ENCODE measurements at regions not wholly inside any gene's neighbourhood (a gene's known extent, or its start where the extent isn't known, plus 50 kb on each side); places are given as distances from the start of the nearest gene placed in this dataset.

DNA sequence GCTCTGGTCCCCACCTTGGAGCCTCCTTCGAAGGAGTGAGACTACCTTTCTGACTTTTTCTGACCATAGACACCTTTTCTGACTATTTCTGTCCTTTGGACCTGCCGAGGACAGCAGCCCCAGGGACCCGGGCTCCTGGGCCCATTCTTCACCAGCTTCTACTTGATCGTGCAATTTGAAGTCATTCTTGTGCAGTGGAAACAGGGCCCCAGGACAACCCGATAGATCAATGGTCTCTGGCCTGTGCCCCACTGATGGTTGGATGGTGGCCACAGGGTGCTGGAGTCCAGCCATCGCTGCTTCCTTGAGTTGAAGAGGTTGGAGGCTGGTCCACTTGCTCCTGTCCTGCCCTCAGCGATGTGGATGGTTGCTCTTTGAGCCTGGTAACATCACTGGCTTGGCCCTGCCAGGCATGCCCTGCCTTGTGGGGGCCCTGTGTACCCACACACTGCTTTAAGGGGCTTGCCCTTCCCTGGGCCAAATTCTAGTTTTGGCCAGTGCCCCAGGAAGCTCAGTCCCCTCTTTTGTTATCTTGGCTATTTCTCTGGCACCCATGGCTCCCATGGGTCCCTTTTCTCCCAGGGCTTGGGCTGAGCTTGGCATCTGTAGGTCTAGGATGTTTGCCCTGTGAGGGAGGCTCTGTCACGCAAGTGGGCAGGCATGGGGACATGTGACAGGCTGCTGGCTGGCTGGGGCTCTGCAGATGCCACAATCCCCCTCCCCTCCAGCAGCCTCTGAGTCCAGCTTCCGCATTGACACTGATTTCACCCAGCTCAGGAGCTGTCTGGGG is 375.6 kb upstream of the NUPR2 start:
- no peak for DNase-seq (ENCODE audit: low read depth, low spot score)
- Histone ChIP-seq H3K4me3 (ENCODE audit: insufficient read length, low read depth) (no peak overlapping the region), H3K4me1 (ENCODE audit: insufficient read depth, insufficient read length) (no peaks in the 10 kb centered on the region), H3K9ac (ENCODE audit: insufficient read length, low read depth) (no peak overlapping the region), H3K9me3 (ENCODE audit: insufficient read depth, low read length) (no peaks in the 10 kb centered on the region), H3K27me3 (ENCODE audit: insufficient read depth, insufficient read length) (no peaks in the 10 kb centered on the region), H3K36me3 (ENCODE audit: insufficient read depth, insufficient read length, low read length) (no peaks in the 10 kb centered on the region)
- no peak for TF ChIP-seq ZNF274 (IDR thresholded peaks at IDR 0.05; ENCODE audit: low read depth, low read length)

DNA sequence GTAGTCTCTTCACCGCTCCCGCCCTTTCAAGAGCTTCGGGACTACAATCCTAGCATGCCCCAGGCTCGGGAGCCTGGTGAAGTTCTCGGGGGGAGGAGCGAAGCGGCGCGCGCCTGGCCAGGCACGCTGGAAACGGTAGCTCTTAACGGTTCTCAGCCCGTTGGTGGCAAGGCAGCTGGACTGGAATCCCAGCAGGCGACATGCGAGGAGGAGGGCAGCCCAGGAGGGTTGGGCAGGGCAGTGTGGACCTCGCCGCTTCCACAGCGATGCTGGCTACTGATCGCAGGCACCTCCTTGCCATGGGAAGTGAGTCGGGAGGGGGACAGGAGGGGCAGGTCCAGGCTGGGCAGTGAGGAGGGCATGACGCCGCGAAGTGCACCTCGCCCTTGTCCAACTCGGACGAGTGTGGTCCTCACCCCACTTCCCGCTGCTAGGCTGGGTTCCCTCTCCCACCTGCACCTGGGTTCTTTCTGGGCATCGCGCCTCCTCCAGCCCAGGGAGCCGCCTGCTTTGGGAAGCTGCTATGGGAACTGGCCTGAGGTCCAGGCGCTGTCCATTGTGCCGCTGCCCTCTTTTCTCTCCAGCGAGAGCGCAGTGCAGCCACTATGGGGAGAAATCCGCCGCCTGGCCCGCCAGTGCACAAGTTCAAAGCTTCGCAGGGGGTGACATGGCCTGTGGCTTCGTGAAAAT is 367.8 kb upstream of the NUPR2 start:
- H3K4me3 ChIP-seq (ENCODE audit: insufficient read length, low read depth), result no peak overlapping the region
- no peaks in the 10 kb centered on the region for H3K36me3 ChIP-seq (ENCODE audit: insufficient read depth, insufficient read length, low read length)
- no peaks in the 10 kb centered on the region for H3K27me3 ChIP-seq (ENCODE audit: insufficient read depth, insufficient read length)
- peaks cover 27% of the 10 kb centered on the region; the same call in 1 of the 2 replicates for H3K9me3 ChIP-seq (ENCODE audit: insufficient read depth, low read length)
- no peaks in the 10 kb centered on the region for H3K4me1 ChIP-seq (ENCODE audit: insufficient read depth, insufficient read length)
- H3K9ac ChIP-seq (ENCODE audit: insufficient read length, low read depth), result no peak overlapping the region
- no peak for DNase-seq (ENCODE audit: low read depth, low spot score)
- TF ChIP-seq ZNF274 (IDR thresholded peaks at IDR 0.05; ENCODE audit: low read depth, low read length) (no peak), YY1 (IDR thresholded peaks at IDR 0.05; ENCODE audit: insufficient read depth, insufficient read length) (no peak), SUZ12 (IDR thresholded peaks at IDR 0.05; ENCODE audit: extremely low read depth, insufficient read depth, insufficient read length) (no peak)

DNA sequence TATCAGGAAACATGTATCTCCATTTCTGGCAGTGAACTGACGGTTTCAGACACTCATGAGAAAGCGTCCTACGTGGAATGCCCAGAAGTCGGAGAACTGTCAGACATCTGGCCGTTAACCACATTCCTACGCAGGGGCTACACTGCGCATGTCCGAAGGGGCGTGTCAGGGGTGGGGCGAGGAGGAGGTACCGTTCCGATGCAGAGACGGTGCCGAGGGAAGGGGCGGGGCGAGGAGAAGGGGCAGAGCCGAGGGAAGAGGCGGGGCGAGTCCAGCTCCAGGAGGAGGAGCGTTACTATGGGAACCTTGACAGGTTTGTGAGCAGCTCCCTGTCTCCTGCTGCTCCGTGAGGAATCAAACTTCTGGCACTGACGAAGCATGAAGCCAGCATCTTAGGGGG is 366.9 kb upstream of the NUPR2 start:
- no peak overlapping the region for H3K4me3 ChIP-seq (ENCODE audit: insufficient read length, low read depth)
- no peak overlapping the region for H3K9ac ChIP-seq (ENCODE audit: insufficient read length, low read depth)
- DNase-seq (ENCODE audit: low read depth, low spot score), result no peak
- no peaks in the 10 kb centered on the region for H3K36me3 ChIP-seq (ENCODE audit: insufficient read depth, insufficient read length, low read length)
- TF ChIP-seq YY1 (IDR thresholded peaks at IDR 0.05; ENCODE audit: insufficient read depth, insufficient read length), result no peak
- TF ChIP-seq ZNF274 (IDR thresholded peaks at IDR 0.05; ENCODE audit: low read depth, low read length), result no peak
- no peak for TF ChIP-seq SUZ12 (IDR thresholded peaks at IDR 0.05; ENCODE audit: extremely low read depth, insufficient read depth, insufficient read length)
- no peaks in the 10 kb centered on the region for H3K27me3 ChIP-seq (ENCODE audit: insufficient read depth, insufficient read length)
- H3K9me3 ChIP-seq (ENCODE audit: insufficient read depth, low read length), result peaks cover 36% of the 10 kb centered on the region; the same call in 1 of the 2 replicates
- H3K4me1 ChIP-seq (ENCODE audit: insufficient read depth, insufficient read length), result no peaks in the 10 kb centered on the region

DNA sequence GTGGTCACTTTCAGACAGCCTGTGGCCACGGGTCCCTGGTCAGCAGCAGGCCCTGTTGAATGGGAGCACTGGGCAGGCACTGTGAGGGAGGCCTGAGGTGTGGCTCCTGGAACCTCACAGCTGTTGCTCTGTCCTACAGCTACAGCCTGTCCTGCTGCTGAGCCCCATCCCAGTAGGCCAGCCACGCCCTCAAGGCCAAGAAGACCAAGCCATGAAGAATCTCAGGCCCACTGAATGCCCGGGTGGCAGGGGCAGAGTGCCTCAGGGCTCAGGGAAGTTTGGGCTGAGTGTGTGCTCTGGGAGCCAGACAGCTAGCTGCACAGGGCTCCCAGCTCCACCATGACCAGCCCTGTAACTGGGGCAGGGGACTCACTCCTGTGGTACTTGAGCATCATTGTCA is 363.5 kb upstream of the NUPR2 start:
- TF ChIP-seq ZNF274 (IDR thresholded peaks at IDR 0.05; ENCODE audit: low read depth, low read length), result no peak
- TF ChIP-seq SUZ12 (IDR thresholded peaks at IDR 0.05; ENCODE audit: extremely low read depth, insufficient read depth, insufficient read length), result no peak
- no peak for TF ChIP-seq YY1 (IDR thresholded peaks at IDR 0.05; ENCODE audit: insufficient read depth, insufficient read length)
- H3K36me3 ChIP-seq (ENCODE audit: insufficient read depth, insufficient read length, low read length), result no peaks in the 10 kb centered on the region
- H3K4me1 ChIP-seq (ENCODE audit: insufficient read depth, insufficient read length), result no peaks in the 10 kb centered on the region
- H3K4me3 ChIP-seq (ENCODE audit: insufficient read length, low read depth), result no peak overlapping the region
- H3K9ac ChIP-seq (ENCODE audit: insufficient read length, low read depth), result no peak overlapping the region
- no peak for DNase-seq (ENCODE audit: low read depth, low spot score)
- H3K9me3 ChIP-seq (ENCODE audit: insufficient read depth, low read length), result peaks cover 58% of the 10 kb centered on the region; the same call in 1 of the 2 replicates
- H3K27me3 ChIP-seq (ENCODE audit: insufficient read depth, insufficient read length), result no peaks in the 10 kb centered on the region

DNA sequence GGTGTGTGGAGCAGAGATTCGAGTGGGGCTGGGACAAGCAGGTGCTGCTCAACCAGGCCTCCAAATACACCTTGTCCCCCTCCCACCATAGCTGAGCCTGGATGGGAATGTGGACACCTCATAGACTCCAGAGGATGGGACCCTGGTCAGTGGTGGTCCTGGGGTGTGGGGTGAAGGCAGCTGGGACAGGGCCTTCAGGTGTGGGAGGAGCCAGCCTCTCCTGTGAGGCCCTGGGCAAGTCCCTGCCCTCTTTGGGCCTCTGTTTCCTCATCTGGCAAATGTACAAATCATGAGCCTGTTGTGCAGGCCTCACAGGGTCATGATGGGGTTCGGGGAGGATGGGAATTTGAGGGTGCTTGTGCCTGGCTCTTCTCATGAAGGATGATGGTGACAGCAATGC is 362.9 kb upstream of the NUPR2 start:
- Histone ChIP-seq H3K9ac (ENCODE audit: insufficient read length, low read depth) (no peak overlapping the region), H3K36me3 (ENCODE audit: insufficient read depth, insufficient read length, low read length) (no peaks in the 10 kb centered on the region), H3K4me1 (ENCODE audit: insufficient read depth, insufficient read length) (no peaks in the 10 kb centered on the region), H3K4me3 (ENCODE audit: insufficient read length, low read depth) (no peak overlapping the region), H3K27me3 (ENCODE audit: insufficient read depth, insufficient read length) (no peaks in the 10 kb centered on the region), H3K9me3 (ENCODE audit: insufficient read depth, low read length) (peaks cover 61% of the 10 kb centered on the region; the same call in 1 of the 2 replicates)
- DNase-seq (ENCODE audit: low read depth, low spot score), result no peak
- TF ChIP-seq ZNF274 (IDR thresholded peaks at IDR 0.05; ENCODE audit: low read depth, low read length), result no peak
- no peak for TF ChIP-seq SUZ12 (IDR thresholded peaks at IDR 0.05; ENCODE audit: extremely low read depth, insufficient read depth, insufficient read length)
- TF ChIP-seq YY1 (IDR thresholded peaks at IDR 0.05; ENCODE audit: insufficient read depth, insufficient read length), result no peak

DNA sequence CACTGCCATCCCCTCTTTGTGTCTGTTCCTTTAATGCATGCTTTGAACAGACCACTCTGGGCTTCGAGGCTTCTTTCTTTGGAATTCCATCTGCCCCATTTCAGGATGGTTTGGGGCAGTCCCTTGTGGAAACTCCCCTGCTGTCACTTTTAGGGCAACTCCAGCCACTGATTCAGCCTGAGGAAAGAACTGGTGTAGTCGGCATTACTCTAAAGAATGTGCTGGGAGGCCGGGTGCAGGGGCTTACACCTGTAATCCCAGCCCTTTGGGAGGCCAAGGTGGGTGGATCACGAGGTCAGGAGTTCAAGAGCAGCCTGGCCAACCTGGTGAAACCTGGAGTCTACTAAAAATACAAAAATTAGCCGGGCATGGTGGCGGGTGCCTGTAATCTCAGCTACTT is 358.1 kb upstream of the NUPR2 start:
- Histone ChIP-seq H3K9ac (ENCODE audit: insufficient read length, low read depth) (no peak overlapping the region), H3K4me1 (ENCODE audit: insufficient read depth, insufficient read length) (no peaks in the 10 kb centered on the region), H3K4me3 (ENCODE audit: insufficient read length, low read depth) (no peak overlapping the region), H3K27me3 (ENCODE audit: insufficient read depth, insufficient read length) (no peaks in the 10 kb centered on the region), H3K36me3 (ENCODE audit: insufficient read depth, insufficient read length, low read length) (no peaks in the 10 kb centered on the region), H3K9me3 (ENCODE audit: insufficient read depth, low read length) (peaks cover 83% of the 10 kb centered on the region)
- no peak for DNase-seq (ENCODE audit: low read depth, low spot score)
- TF ChIP-seq YY1 (IDR thresholded peaks at IDR 0.05; ENCODE audit: insufficient read depth, insufficient read length) (no peak), ZNF274 (IDR thresholded peaks at IDR 0.05; ENCODE audit: low read depth, low read length) (no peak), SUZ12 (IDR thresholded peaks at IDR 0.05; ENCODE audit: extremely low read depth, insufficient read depth, insufficient read length) (no peak)

DNA sequence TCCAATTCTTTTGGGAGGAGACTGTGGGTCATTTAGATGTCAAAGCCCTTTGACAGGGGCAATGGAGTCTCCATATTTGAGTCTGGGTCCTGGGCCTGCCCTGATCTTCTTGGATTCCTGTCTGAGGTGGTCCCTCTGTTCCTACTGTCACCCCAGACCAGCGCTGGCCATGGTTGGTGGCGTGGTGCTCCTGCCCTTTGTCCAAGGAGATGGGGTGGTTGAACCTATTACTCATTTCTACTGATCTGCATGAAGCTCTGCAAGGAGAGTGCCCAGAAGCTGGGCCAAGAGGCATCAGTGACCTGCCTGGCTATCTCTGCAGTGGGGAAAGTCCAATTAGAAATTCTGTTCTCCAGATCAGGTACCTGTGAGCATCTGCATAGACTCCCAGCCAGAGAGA is 355.6 kb upstream of the NUPR2 start:
- Histone ChIP-seq H3K4me3 (ENCODE audit: insufficient read length, low read depth) (no peak overlapping the region), H3K27me3 (ENCODE audit: insufficient read depth, insufficient read length) (no peaks in the 10 kb centered on the region), H3K36me3 (ENCODE audit: insufficient read depth, insufficient read length, low read length) (no peaks in the 10 kb centered on the region), H3K4me1 (ENCODE audit: insufficient read depth, insufficient read length) (no peaks in the 10 kb centered on the region), H3K9me3 (ENCODE audit: insufficient read depth, low read length) (peaks cover 95% of the 10 kb centered on the region), H3K9ac (ENCODE audit: insufficient read length, low read depth) (no peak overlapping the region)
- TF ChIP-seq SUZ12 (IDR thresholded peaks at IDR 0.05; ENCODE audit: extremely low read depth, insufficient read depth, insufficient read length) (no peak), YY1 (IDR thresholded peaks at IDR 0.05; ENCODE audit: insufficient read depth, insufficient read length) (no peak), ZNF274 (IDR thresholded peaks at IDR 0.05; ENCODE audit: low read depth, low read length) (no peak)
- no peak for DNase-seq (ENCODE audit: low read depth, low spot score)
